ENCODE measurements at regions not wholly inside any gene's neighbourhood (a gene's known extent, or its start where the extent isn't known, plus 50 kb on each side); places are given as distances from the start of the nearest gene placed in this dataset.

GRCh38 chr6:14061643-14062042 lies 55.9 kb upstream of the CD83 start:
- ATAC-seq (ENCODE audit: low FRiP score) = no peak
- Histone ChIP-seq H3K4me1 (ENCODE audit: control insufficient read depth in 1 of 2, insufficient read depth in 2 of 2, low read length in 2 of 2) (no peaks in the 10 kb centered on the region), H3K9me3 (ENCODE audit: control insufficient read depth, low read length) (no peaks in the 10 kb centered on the region), H3K4me3 (ENCODE audit: low read length in 2 of 2) (no peak overlapping the region), H3K27me3 (ENCODE audit: control insufficient read depth in 1 of 2, insufficient read depth in 2 of 2, low read length in 1 of 2) (no peaks in the 10 kb centered on the region), H3K36me3 (ENCODE audit: control insufficient read depth in 1 of 2, insufficient read depth in 2 of 2, low read length in 1 of 2) (no peaks in the 10 kb centered on the region), H3K27ac (ENCODE audit: low read depth in 1 of 2, low read length in 2 of 2) (no peak overlapping the region)
- DNase-seq = no peak
- intact Hi-C loops (cut with DNase I) = loop anchor here (10.0 kb wide), 2 partner anchors 247 to 267 kb away; partner anchors contain the start of gene MCUR1 (in 1 of the 2)
- WGBS, 2 donors = 47 to 60% methylated on average over 4 of the region's 4 CpGs

DNA sequence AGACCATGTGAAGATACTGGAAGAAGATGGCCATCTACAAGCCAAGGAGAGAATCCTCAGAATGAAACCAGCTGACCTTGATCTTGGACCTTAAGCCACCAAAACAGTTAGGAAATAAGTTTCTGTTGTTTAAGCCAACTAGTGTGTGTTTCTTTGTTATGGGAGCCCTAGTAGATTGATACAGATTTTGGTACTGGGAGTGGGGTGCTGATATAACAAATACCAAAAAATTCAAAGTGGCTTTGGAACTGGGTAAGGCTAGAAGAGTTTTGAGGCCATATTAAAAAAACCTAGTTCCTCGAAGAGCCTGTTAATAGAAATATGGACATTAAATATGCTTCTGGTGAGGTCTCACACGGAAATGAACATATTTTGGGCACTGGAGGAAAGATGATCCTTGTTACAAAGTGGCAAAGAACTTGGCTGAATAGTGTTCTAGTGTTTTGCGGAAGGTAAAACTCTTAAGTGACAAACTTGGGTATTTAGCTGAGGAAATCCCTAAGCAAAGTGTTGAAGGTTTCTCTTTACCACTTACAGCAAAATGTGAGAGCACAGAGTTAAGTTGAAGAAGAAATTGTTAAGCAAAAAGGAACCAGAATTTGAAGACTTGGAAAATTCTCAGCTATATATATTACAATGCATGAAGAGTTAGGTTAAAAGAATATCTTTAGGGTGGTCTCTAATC lies 55.1 kb upstream of the CD83 start:
- no peaks in the 10 kb centered on the region for H3K4me1 ChIP-seq (ENCODE audit: control insufficient read depth in 1 of 2, insufficient read depth in 2 of 2, low read length in 2 of 2)
- 86 to 92% methylated on average over 3 of the region's 3 CpGs for WGBS, 2 donors
- H3K36me3 ChIP-seq (ENCODE audit: control insufficient read depth in 1 of 2, insufficient read depth in 2 of 2, low read length in 1 of 2) = no peaks in the 10 kb centered on the region
- H3K4me3 ChIP-seq (ENCODE audit: low read length in 2 of 2) = no peak overlapping the region
- ATAC-seq (ENCODE audit: low FRiP score) (no peak), DNase-seq (no peak)
- no peak overlapping the region for H3K27ac ChIP-seq (ENCODE audit: low read depth in 1 of 2, low read length in 2 of 2)
- H3K9me3 ChIP-seq (ENCODE audit: control insufficient read depth, low read length) = no peaks in the 10 kb centered on the region
- no peaks in the 10 kb centered on the region for H3K27me3 ChIP-seq (ENCODE audit: control insufficient read depth in 1 of 2, insufficient read depth in 2 of 2, low read length in 1 of 2)
- intact Hi-C loops (cut with DNase I) = loop anchor here (10.0 kb wide), 2 partner anchors 248 to 268 kb away; partner anchors contain the start of gene MCUR1 (in 1 of the 2)

DNA sequence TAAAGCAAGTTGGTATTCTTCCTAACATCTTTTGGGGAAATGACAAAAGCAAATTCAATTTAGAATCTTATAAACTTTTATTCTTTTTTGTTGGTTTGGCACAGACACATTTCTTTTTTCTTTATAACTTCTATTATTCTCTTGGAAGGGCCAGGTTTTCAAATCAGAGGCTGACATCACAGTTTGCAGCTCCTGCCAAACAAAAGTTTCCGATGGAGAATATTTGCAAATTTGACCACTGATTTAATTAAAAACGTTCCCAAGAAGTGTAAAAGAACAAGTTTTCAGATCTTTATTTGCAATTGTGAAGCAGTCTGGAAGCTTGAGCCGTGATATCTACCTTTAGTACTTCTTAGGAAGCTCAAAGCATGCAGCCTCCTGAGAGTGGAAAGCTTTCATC lies 53.8 kb upstream of the CD83 start:
- no peak for ATAC-seq (ENCODE audit: low FRiP score)
- Histone ChIP-seq H3K4me3 (ENCODE audit: low read length in 2 of 2) (no peak overlapping the region), H3K4me1 (ENCODE audit: control insufficient read depth in 1 of 2, insufficient read depth in 2 of 2, low read length in 2 of 2) (no peaks in the 10 kb centered on the region), H3K27me3 (ENCODE audit: control insufficient read depth in 1 of 2, insufficient read depth in 2 of 2, low read length in 1 of 2) (no peaks in the 10 kb centered on the region), H3K9me3 (ENCODE audit: control insufficient read depth, low read length) (no peaks in the 10 kb centered on the region), H3K36me3 (ENCODE audit: control insufficient read depth in 1 of 2, insufficient read depth in 2 of 2, low read length in 1 of 2) (no peaks in the 10 kb centered on the region), H3K27ac (ENCODE audit: low read depth in 1 of 2, low read length in 2 of 2) (no peak overlapping the region)
- no peak for DNase-seq
- intact Hi-C loops (cut with DNase I) = loop anchor here (10.0 kb wide), 2 partner anchors 249 to 269 kb away; partner anchors contain the start of gene MCUR1 (in 1 of the 2)
- 19 to 20% methylated on average over 3 of the region's 3 CpGs for WGBS, 2 donors

DNA sequence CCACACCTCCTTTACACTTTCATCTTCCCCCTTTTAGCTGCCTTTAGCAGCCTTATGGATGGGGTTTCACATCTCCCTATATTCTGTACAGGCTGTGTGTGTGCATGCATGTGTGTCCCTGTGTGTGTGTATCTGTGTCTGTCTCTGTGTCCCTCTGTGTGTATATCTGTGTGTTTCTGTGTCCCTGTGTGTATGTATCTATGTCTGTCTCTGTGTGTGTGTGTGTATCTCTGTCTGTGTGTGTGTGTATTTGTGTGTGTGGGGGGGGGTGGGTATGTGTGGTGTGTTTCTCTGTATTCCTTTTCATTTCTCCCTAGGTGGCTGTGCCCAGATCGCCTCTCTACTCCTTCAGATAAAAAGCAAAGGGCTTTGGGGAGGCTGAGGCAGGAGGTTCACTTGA lies 52.2 kb upstream of the CD83 start:
- H3K4me3 ChIP-seq (ENCODE audit: low read length in 2 of 2) = no peak overlapping the region
- H3K9me3 ChIP-seq (ENCODE audit: control insufficient read depth, low read length) = no peaks in the 10 kb centered on the region
- no peaks in the 10 kb centered on the region for H3K36me3 ChIP-seq (ENCODE audit: control insufficient read depth in 1 of 2, insufficient read depth in 2 of 2, low read length in 1 of 2)
- WGBS, 2 donors = 76 to 80% methylated on average over 1 of the region's 1 CpG
- DNase-seq (no peak), ATAC-seq (ENCODE audit: low FRiP score) (no peak)
- H3K27me3 ChIP-seq (ENCODE audit: control insufficient read depth in 1 of 2, insufficient read depth in 2 of 2, low read length in 1 of 2) = no peaks in the 10 kb centered on the region
- no peaks in the 10 kb centered on the region for H3K4me1 ChIP-seq (ENCODE audit: control insufficient read depth in 1 of 2, insufficient read depth in 2 of 2, low read length in 2 of 2)
- no peak overlapping the region for H3K27ac ChIP-seq (ENCODE audit: low read depth in 1 of 2, low read length in 2 of 2)
- intact Hi-C loops (cut with DNase I) = loop anchor here (5.0 to 10.0 kb wide), 4 partner anchors 158 to 728 kb away; partner anchors contain the start of gene MCUR1 (in 1 of the 2)

DNA sequence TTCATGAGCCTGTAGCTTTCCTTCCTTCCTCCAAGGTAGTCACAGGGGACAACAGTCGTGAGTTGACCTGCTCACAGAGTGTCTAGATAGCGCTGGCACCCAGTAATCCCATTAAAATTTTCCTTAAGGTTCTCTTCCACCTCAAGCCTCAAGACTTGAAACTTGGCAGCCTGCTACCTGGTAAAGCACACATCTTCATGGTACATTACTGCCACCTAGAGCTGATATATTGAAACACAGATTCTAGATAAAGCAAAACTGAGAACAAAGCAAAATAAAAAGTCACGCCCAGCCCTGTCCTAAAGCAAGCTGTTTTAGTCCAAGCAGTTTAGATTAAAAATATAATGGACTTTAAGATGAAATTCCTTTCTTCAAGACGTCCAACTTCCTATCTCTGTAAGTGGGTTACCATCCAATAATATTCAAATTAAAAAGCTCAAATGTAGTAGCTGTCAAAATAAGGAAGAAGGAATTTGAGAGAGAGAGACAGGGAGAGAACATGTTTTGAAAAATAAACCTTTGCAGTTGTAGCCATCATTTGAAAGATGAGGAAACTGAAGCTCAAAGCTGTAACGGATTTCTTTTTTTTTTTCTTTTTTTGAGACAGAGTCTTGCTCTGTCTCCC lies 50.7 kb upstream of the CD83 start:
- Histone ChIP-seq H3K27ac (ENCODE audit: low read depth in 1 of 2, low read length in 2 of 2) (no peak overlapping the region), H3K36me3 (ENCODE audit: control insufficient read depth in 1 of 2, insufficient read depth in 2 of 2, low read length in 1 of 2) (no peaks in the 10 kb centered on the region), H3K9me3 (ENCODE audit: control insufficient read depth, low read length) (no peaks in the 10 kb centered on the region), H3K4me1 (ENCODE audit: control insufficient read depth in 1 of 2, insufficient read depth in 2 of 2, low read length in 2 of 2) (no peaks in the 10 kb centered on the region), H3K4me3 (ENCODE audit: low read length in 2 of 2) (no peak overlapping the region), H3K27me3 (ENCODE audit: control insufficient read depth in 1 of 2, insufficient read depth in 2 of 2, low read length in 1 of 2) (no peaks in the 10 kb centered on the region)
- intact Hi-C loops (cut with DNase I) = loop anchor here (5.0 to 10.0 kb wide), 4 partner anchors 160 to 730 kb away; partner anchors contain the start of gene MCUR1 (in 1 of the 2)
- ATAC-seq (ENCODE audit: low FRiP score) = peak; percentile 78
- 5% methylated on average over 5 of the region's 5 CpGs for WGBS, 2 donors
- DNase-seq = no peak

- ATAC-seq (ENCODE audit: low FRiP score) = no peak
- Histone ChIP-seq H3K27me3 (ENCODE audit: control insufficient read depth in 1 of 2, insufficient read depth in 2 of 2, low read length in 1 of 2) (no peaks in the 10 kb centered on the region), H3K4me1 (ENCODE audit: control insufficient read depth in 1 of 2, insufficient read depth in 2 of 2, low read length in 2 of 2) (no peaks in the 10 kb centered on the region), H3K4me3 (ENCODE audit: low read length in 2 of 2) (no peak overlapping the region), H3K27ac (ENCODE audit: low read depth in 1 of 2, low read length in 2 of 2) (no peak overlapping the region), H3K9me3 (ENCODE audit: control insufficient read depth, low read length) (no peaks in the 10 kb centered on the region), H3K36me3 (ENCODE audit: control insufficient read depth in 1 of 2, insufficient read depth in 2 of 2, low read length in 1 of 2) (no peaks in the 10 kb centered on the region)
- WGBS, 2 donors = 82% methylated on average over 3 of the region's 3 CpGs
- intact Hi-C loops (cut with DNase I) = loop anchor here (2.0 to 10.0 kb wide), 5 partner anchors 159 to 730 kb away; partner anchors contain the start of gene MCUR1 (in 1 of the 2)
- DNase-seq = no peak
Observed at GRCh38 chr6:14067656-14068055, 49.9 kb upstream of the CD83 start.

All from aorta (tissue), 5 donors.